Fibroblast of lung (primary cell): ENCODE measurements at regions not wholly inside any gene's neighbourhood (a gene's known extent, or its start where the extent isn't known, plus 50 kb on each side); places are given as distances from the start of the nearest gene placed in this dataset.

ENCODE experiments used
- DNase-seq, 2 donors: peaks; one replicate each; pipeline versions ENCODE4 v3.0.0 to v3.0.0-alpha.2; 2010; ENCODE audit warnings: low read depth in 2 of 2
- H2AFZ ChIP-seq: 2 replicates; pipeline ENCODE4 v1.5.1; 2012; ENCODE audit warnings: low read length, control low read depth, inconsistent platforms
- H3K27ac ChIP-seq: 2 replicates; pipeline ENCODE4 v1.5.1; 2011; ENCODE audit warnings: low read length, control low read depth; ENCODE audit not compliant: insufficient read depth
- H3K27me3 ChIP-seq: 2 replicates; pipeline ENCODE4 v1.5.1; 2011; ENCODE audit warnings: mild to moderate bottlenecking, low read length; ENCODE audit not compliant: control insufficient read depth, insufficient read depth
- H3K36me3 ChIP-seq: 2 replicates; pipeline ENCODE4 v1.5.1; 2011; ENCODE audit warnings: low read length; ENCODE audit not compliant: control insufficient read depth, insufficient read depth
- H3K4me1 ChIP-seq: 2 replicates; pipeline ENCODE4 v1.5.1; 2011; ENCODE audit warnings: low read length; ENCODE audit not compliant: control insufficient read depth, insufficient read depth; ENCODE audit errors: extremely low read depth
- H3K4me2 ChIP-seq: 2 replicates; pipeline ENCODE4 v1.5.1; 2011; ENCODE audit warnings: low read length, control low read depth; ENCODE audit not compliant: insufficient read depth; ENCODE audit errors: extremely low read depth
- H3K4me3 ChIP-seq, 4 experiments: fragments of 200-600 bp in 1 of 4; sonication (generic) in 1 of 4; replicated peaks in 1 of 4; 2 replicates each; pipeline ENCODE4 v1.5.1; 2011 to 2016; ENCODE audit warnings: low read length in 4 of 4, low read depth in 3 of 4, mild to moderate bottlenecking in 3 of 4, control low read depth in 2 of 4, inconsistent platforms in 1 of 4, mixed read lengths in 1 of 4; ENCODE audit not compliant: insufficient read depth in 1 of 4; ENCODE audit errors: control extremely low read depth in 1 of 4
- H3K79me2 ChIP-seq: 2 replicates; pipeline ENCODE4 v1.5.1; 2012; ENCODE audit warnings: mild to moderate bottlenecking, low read length, inconsistent platforms; ENCODE audit not compliant: control insufficient read depth, insufficient read depth
- H3K9ac ChIP-seq: 2 replicates; pipeline ENCODE4 v1.5.1; 2011; ENCODE audit warnings: mild to moderate bottlenecking, low read length, control low read depth; ENCODE audit not compliant: insufficient read depth
- H3K9me3 ChIP-seq: 2 replicates; pipeline ENCODE4 v1.5.1; 2012; ENCODE audit warnings: low read depth, low read length; ENCODE audit not compliant: control insufficient read depth, insufficient read depth
- H4K20me1 ChIP-seq: 2 replicates; pipeline ENCODE4 v1.5.1; 2011; ENCODE audit warnings: low read length; ENCODE audit not compliant: control insufficient read depth, insufficient read depth; ENCODE audit errors: extremely low read depth
- EZH2 ChIP-seq: IDR thresholded peaks from 2 replicates; pipeline ENCODE4 v1.5.1; 2012; ENCODE audit warnings: low read length, control low read depth, mild to moderate bottlenecking; ENCODE audit errors: missing control alignments
- TF ChIP-seq, protein P1 (sequence below), 2 donors: IDR thresholded peaks in 1 of 2; conservative IDR thresholded peaks in 1 of 2; 1 replicate in 1 of 2; 2 replicates in 1 of 2; pipeline ENCODE4 v1.5.1; 2011 to 2012; ENCODE audit warnings: low read length in 2 of 2, control low read depth in 1 of 2, inconsistent platforms in 1 of 2, low read depth in 1 of 2, mild to moderate bottlenecking in 1 of 2

- Histone ChIP-seq H2AFZ (no peak overlapping the region), H3K27me3 (no peaks in the 10 kb centered on the region), H3K36me3 (no peaks in the 10 kb centered on the region), H3K27ac (no peak overlapping the region), H4K20me1 (no peaks in the 10 kb centered on the region), H3K4me2 (no peak overlapping the region), H3K4me1 (no peaks in the 10 kb centered on the region), H3K79me2 (no peaks in the 10 kb centered on the region), H3K4me3 (no peak overlapping the region), H3K9me3 (no peaks in the 10 kb centered on the region), H3K9ac (no peak overlapping the region)
- no peak for DNase-seq
- TF ChIP-seq EZH2 = no peak
- TF ChIP-seq, protein P1, sequence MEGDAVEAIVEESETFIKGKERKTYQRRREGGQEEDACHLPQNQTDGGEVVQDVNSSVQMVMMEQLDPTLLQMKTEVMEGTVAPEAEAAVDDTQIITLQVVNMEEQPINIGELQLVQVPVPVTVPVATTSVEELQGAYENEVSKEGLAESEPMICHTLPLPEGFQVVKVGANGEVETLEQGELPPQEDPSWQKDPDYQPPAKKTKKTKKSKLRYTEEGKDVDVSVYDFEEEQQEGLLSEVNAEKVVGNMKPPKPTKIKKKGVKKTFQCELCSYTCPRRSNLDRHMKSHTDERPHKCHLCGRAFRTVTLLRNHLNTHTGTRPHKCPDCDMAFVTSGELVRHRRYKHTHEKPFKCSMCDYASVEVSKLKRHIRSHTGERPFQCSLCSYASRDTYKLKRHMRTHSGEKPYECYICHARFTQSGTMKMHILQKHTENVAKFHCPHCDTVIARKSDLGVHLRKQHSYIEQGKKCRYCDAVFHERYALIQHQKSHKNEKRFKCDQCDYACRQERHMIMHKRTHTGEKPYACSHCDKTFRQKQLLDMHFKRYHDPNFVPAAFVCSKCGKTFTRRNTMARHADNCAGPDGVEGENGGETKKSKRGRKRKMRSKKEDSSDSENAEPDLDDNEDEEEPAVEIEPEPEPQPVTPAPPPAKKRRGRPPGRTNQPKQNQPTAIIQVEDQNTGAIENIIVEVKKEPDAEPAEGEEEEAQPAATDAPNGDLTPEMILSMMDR (conservative IDR thresholded peaks at IDR 0.05 in 1 of 2, IDR thresholded peaks at IDR 0.05 in 1 of 2; ENCODE audit: low read depth in 1 of 2, low read length in 2 of 2) = no peak
Measured at GRCh38 chr2:58494071-58494501, 253.0 kb upstream of the FANCL start.

DNA sequence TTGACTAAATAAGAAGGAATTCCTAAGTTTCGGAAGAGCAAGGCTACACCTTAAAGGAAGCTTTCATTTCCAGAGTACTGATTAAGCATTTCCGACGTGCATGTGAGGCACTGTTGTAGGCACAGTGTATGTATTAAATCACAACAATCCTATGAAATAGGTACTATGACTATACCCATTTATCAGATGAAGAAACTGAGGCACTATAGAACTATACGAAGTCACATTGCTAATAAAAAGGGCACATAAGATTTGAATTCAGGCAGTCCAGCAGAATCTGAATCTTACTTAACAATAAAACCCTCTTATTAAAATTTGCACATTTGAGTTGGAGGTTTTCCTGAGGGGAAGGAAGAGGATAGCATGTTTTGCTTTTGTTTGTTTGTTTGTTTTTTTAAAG lies 243.5 kb upstream of the FANCL start:
- Histone ChIP-seq H3K9me3 (no peaks in the 10 kb centered on the region), H3K27me3 (no peaks in the 10 kb centered on the region), H3K4me3 (no peak overlapping the region), H3K27ac (no peak overlapping the region), H3K4me2 (no peak overlapping the region), H3K9ac (no peak overlapping the region), H3K4me1 (no peaks in the 10 kb centered on the region), H3K36me3 (no peaks in the 10 kb centered on the region), H4K20me1 (no peaks in the 10 kb centered on the region), H2AFZ (no peak overlapping the region), H3K79me2 (no peaks in the 10 kb centered on the region)
- TF ChIP-seq, protein P1 (conservative IDR thresholded peaks at IDR 0.05 in 1 of 2, IDR thresholded peaks at IDR 0.05 in 1 of 2; ENCODE audit: low read depth in 1 of 2, low read length in 2 of 2) = no peak
- no peak for TF ChIP-seq EZH2
- DNase-seq = no peak

- H3K27ac ChIP-seq = no peak overlapping the region
- TF ChIP-seq, protein P1 (conservative IDR thresholded peaks at IDR 0.05 in 1 of 2, IDR thresholded peaks at IDR 0.05 in 1 of 2; ENCODE audit: low read depth in 1 of 2, low read length in 2 of 2) = no peak
- no peak for TF ChIP-seq EZH2
- no peak overlapping the region for H3K9ac ChIP-seq
- H3K36me3 ChIP-seq = no peaks in the 10 kb centered on the region
- no peaks in the 10 kb centered on the region for H3K27me3 ChIP-seq
- H3K4me1 ChIP-seq = no peaks in the 10 kb centered on the region
- no peak overlapping the region for H3K4me3 ChIP-seq
- H3K79me2 ChIP-seq = no peaks in the 10 kb centered on the region
- H4K20me1 ChIP-seq = no peaks in the 10 kb centered on the region
- H3K9me3 ChIP-seq = no peaks in the 10 kb centered on the region
- H2AFZ ChIP-seq = no peak overlapping the region
- peak in 1 of 2 donors; percentile 97 for DNase-seq
- no peak overlapping the region for H3K4me2 ChIP-seq
Measured at GRCh38 chr2:58484221-58484620, 243.1 kb upstream of the FANCL start.
